ENCODE measurements at regions not wholly inside any gene's neighbourhood (a gene's known extent, or its start where the extent isn't known, plus 50 kb on each side); places are given as distances from the start of the nearest gene placed in this dataset.
A peak's percentile ranks its signal among the peaks of the same experiment; 100 is the strongest.

DNA sequence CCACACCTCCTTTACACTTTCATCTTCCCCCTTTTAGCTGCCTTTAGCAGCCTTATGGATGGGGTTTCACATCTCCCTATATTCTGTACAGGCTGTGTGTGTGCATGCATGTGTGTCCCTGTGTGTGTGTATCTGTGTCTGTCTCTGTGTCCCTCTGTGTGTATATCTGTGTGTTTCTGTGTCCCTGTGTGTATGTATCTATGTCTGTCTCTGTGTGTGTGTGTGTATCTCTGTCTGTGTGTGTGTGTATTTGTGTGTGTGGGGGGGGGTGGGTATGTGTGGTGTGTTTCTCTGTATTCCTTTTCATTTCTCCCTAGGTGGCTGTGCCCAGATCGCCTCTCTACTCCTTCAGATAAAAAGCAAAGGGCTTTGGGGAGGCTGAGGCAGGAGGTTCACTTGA is 52.2 kb upstream of the CD83 start:
- TF ChIP-seq, protein P1, sequence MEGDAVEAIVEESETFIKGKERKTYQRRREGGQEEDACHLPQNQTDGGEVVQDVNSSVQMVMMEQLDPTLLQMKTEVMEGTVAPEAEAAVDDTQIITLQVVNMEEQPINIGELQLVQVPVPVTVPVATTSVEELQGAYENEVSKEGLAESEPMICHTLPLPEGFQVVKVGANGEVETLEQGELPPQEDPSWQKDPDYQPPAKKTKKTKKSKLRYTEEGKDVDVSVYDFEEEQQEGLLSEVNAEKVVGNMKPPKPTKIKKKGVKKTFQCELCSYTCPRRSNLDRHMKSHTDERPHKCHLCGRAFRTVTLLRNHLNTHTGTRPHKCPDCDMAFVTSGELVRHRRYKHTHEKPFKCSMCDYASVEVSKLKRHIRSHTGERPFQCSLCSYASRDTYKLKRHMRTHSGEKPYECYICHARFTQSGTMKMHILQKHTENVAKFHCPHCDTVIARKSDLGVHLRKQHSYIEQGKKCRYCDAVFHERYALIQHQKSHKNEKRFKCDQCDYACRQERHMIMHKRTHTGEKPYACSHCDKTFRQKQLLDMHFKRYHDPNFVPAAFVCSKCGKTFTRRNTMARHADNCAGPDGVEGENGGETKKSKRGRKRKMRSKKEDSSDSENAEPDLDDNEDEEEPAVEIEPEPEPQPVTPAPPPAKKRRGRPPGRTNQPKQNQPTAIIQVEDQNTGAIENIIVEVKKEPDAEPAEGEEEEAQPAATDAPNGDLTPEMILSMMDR (IDR thresholded peaks at IDR 0.05), result no peak
- no peaks in the 10 kb centered on the region for H3K4me1 ChIP-seq (ENCODE audit: control insufficient read depth in 1 of 2, low read depth in 2 of 2)
- H3K27me3 ChIP-seq (replicated peaks; ENCODE audit: insufficient read depth), result no peaks in the 10 kb centered on the region
- DNase-seq (ENCODE audit: low spot score) (no peak), ATAC-seq (ENCODE audit: insufficient number of reproducible peaks, low FRiP score, low read depth) (no peak)
- H3K9me3 ChIP-seq, result no peaks in the 10 kb centered on the region
- no peak overlapping the region for H3K4me3 ChIP-seq
- no peak overlapping the region for H3K27ac ChIP-seq
- H3K36me3 ChIP-seq, result no peaks in the 10 kb centered on the region

DNA sequence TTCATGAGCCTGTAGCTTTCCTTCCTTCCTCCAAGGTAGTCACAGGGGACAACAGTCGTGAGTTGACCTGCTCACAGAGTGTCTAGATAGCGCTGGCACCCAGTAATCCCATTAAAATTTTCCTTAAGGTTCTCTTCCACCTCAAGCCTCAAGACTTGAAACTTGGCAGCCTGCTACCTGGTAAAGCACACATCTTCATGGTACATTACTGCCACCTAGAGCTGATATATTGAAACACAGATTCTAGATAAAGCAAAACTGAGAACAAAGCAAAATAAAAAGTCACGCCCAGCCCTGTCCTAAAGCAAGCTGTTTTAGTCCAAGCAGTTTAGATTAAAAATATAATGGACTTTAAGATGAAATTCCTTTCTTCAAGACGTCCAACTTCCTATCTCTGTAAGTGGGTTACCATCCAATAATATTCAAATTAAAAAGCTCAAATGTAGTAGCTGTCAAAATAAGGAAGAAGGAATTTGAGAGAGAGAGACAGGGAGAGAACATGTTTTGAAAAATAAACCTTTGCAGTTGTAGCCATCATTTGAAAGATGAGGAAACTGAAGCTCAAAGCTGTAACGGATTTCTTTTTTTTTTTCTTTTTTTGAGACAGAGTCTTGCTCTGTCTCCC is 50.7 kb upstream of the CD83 start:
- H3K4me1 ChIP-seq (ENCODE audit: control insufficient read depth in 1 of 2, low read depth in 2 of 2), result no peaks in the 10 kb centered on the region
- DNase-seq (ENCODE audit: low spot score) (no peak), ATAC-seq (ENCODE audit: insufficient number of reproducible peaks, low FRiP score, low read depth) (no peak)

DNA sequence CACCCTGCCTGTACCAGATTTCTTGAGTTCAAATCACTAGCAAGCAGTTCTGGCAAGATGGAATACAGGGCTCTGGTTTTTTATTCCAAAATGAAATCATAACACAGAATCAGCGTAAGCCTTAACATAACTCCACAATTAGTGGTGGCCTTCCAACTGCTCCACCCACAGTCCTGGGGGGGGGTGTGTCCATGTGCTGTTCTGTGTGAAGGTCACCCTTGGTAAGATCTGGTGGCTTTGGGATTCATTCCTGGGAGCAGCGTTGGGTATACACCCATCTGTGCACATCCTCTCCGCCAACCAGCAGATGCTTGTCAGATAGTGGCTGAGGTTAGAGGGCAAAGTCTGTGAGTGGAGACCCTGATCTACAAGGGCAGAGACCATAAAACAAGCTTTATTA is 49.9 kb upstream of the CD83 start:
- H3K9me3 ChIP-seq, result no peaks in the 10 kb centered on the region
- H3K27ac ChIP-seq, result no peak overlapping the region
- ATAC-seq (ENCODE audit: insufficient number of reproducible peaks, low FRiP score, low read depth), result no peak
- TF ChIP-seq, protein P1 (IDR thresholded peaks at IDR 0.05), result no peak
- no peaks in the 10 kb centered on the region for H3K27me3 ChIP-seq (replicated peaks; ENCODE audit: insufficient read depth)
- H3K36me3 ChIP-seq, result no peaks in the 10 kb centered on the region
- no peak for DNase-seq (ENCODE audit: low spot score)
- H3K4me3 ChIP-seq, result no peak overlapping the region
- H3K4me1 ChIP-seq (ENCODE audit: control insufficient read depth in 1 of 2, low read depth in 2 of 2), result no peaks in the 10 kb centered on the region

More for the DNA sequence above, 50.7 kb upstream of the CD83 start:
- TF ChIP-seq, protein P1 (IDR thresholded peaks at IDR 0.05), result peak; percentile 52
- Histone ChIP-seq H3K27ac (no peak overlapping the region), H3K4me3 (no peak overlapping the region), H3K36me3 (no peaks in the 10 kb centered on the region), H3K27me3 (replicated peaks; ENCODE audit: insufficient read depth) (no peaks in the 10 kb centered on the region), H3K9me3 (no peaks in the 10 kb centered on the region)

All from thoracic aorta (tissue), 2 donors.